SK-N-SH (cell line): ENCODE measurements at regions not wholly inside any gene's neighbourhood (a gene's known extent, or its start where the extent isn't known, plus 50 kb on each side); places are given as distances from the start of the nearest gene placed in this dataset.

Source experiments
- CTCF ChIA-PET: fragments of 300-600, 350-600 bp; formaldehyde crosslinking; extraction: SDS; loops from one replicate; lab custom pipeline; 2021; lab: Yijun Ruan, JAX
- POLR2A ChIA-PET: fragments of 350-600 bp; sonication (Branson Sonifier 250); formaldehyde crosslinking; extraction: SDS; loops from one replicate; lab custom pipeline; 2020; ENCODE audit warnings: antibody characterized with exemption, inconsistent platforms; lab: Yijun Ruan, JAX
- DNase-seq: peaks from one replicate; pipeline ENCODE4 v3.0.0; 2012
- H2AFZ ChIP-seq: fragments of 200-600 bp; sonication (generic); 2 replicates; pipeline ENCODE4 v1.8.1; 2016; ENCODE audit warnings: antibody characterized with exemption, mild to moderate bottlenecking, low read depth
- H3F3A ChIP-seq: fragments of 200-600 bp; sonication (generic); replicated peaks from 2 replicates; pipeline ENCODE3; 2016; ENCODE audit warnings: antibody characterized with exemption, mild to moderate bottlenecking; ENCODE audit not compliant: insufficient read depth
- H3K27ac ChIP-seq, 2 experiments: fragments of 200-500 bp in 1 of 2; fragments of 200-600 bp in 1 of 2; sonication (Bioruptor generic) in 1 of 2; sonication (generic), shearing (Covaris generic) in 1 of 2; 2 replicates each; pipeline versions ENCODE4 v1.5.1 to v1.6.1; 2014 to 2016; ENCODE audit warnings: low read depth in 2 of 2, inconsistent platforms in 1 of 2, low read length in 1 of 2, mild to moderate bottlenecking in 1 of 2, mixed read lengths in 1 of 2
- H3K27me3 ChIP-seq: fragments of 200-600 bp; sonication (generic), shearing (Covaris generic); 2 replicates; pipeline ENCODE4 v1.6.1; 2016; ENCODE audit warnings: mixed run types; ENCODE audit not compliant: insufficient read depth
- H3K36me3 ChIP-seq, 2 experiments: fragments of 200-500 bp in 1 of 2; fragments of 200-600 bp in 1 of 2; sonication (Bioruptor generic) in 1 of 2; sonication (generic) in 1 of 2; replicated peaks in 1 of 2; 2 replicates each; pipeline versions ENCODE3 to v1.5.1; 2014 to 2016; ENCODE audit warnings: low read length in 1 of 2, mild to moderate bottlenecking in 1 of 2; ENCODE audit not compliant: insufficient read depth in 2 of 2, control insufficient read depth in 1 of 2
- H3K4me1 ChIP-seq, 2 experiments: fragments of 200-500 bp in 1 of 2; fragments of 200-600 bp in 1 of 2; sonication (Bioruptor generic) in 1 of 2; sonication (generic), shearing (Covaris generic) in 1 of 2; 2 replicates each; pipeline versions ENCODE4 v1.5.1 to v1.6.1; 2014 to 2016; ENCODE audit warnings: low read depth in 1 of 2, low read length in 1 of 2, mixed run types in 1 of 2; ENCODE audit not compliant: insufficient read depth in 2 of 2, control insufficient read depth in 1 of 2
- H3K4me2 ChIP-seq: fragments of 200-600 bp; sonication (generic), shearing (Covaris generic); 2 replicates; pipeline ENCODE4 v1.6.1; 2017; ENCODE audit warnings: mixed run types
- H3K4me3 ChIP-seq, 2 experiments: fragments of 200-500 bp in 1 of 2; fragments of 200-600 bp in 1 of 2; sonication (Bioruptor generic) in 1 of 2; sonication (generic), shearing (Covaris generic) in 1 of 2; 2 replicates each; pipeline versions ENCODE4 v1.5.1 to v1.8.1; 2014 to 2016; ENCODE audit warnings: low read depth in 2 of 2, inconsistent platforms in 1 of 2, low read length in 1 of 2, mild to moderate bottlenecking in 1 of 2, mixed read lengths in 1 of 2, moderate library complexity in 1 of 2
- H3K79me2 ChIP-seq: fragments of 200-600 bp; sonication (generic); 2 replicates; pipeline ENCODE4 v1.8.1; 2017; ENCODE audit warnings: mild to moderate bottlenecking; ENCODE audit not compliant: insufficient read depth
- H3K9ac ChIP-seq: fragments of 200-600 bp; sonication (generic); 2 replicates; pipeline ENCODE4 v1.6.1; 2017; ENCODE audit warnings: mixed run types
- H3K9me2 ChIP-seq: fragments of 200-600 bp; sonication (generic); 2 replicates; pipeline ENCODE4 v1.6.1; 2017; ENCODE audit warnings: mixed run types
- H3K9me3 ChIP-seq: fragments of 200-600 bp; sonication (generic); 2 replicates; pipeline ENCODE4 v1.6.1; 2017; ENCODE audit warnings: mixed run types, mild to moderate bottlenecking, moderate library complexity
- H4K20me1 ChIP-seq: fragments of 200-600 bp; sonication (generic); 2 replicates; pipeline ENCODE4 v1.6.1; 2017; ENCODE audit warnings: mild to moderate bottlenecking, mixed run types; ENCODE audit not compliant: insufficient read depth
- CHD2 ChIP-seq: fragments of 150-350 bp; IDR thresholded peaks from 2 replicates; pipeline ENCODE4 v1.6.1; 2018; ENCODE audit warnings: low read length; ENCODE audit not compliant: partially characterized antibody
- CTCF ChIP-seq: fragments of 200-600 bp; sonication (generic); IDR thresholded peaks from 2 replicates; pipeline ENCODE4 v1.6.1; 2017; ENCODE audit warnings: antibody characterized with exemption, mild to moderate bottlenecking, moderate library complexity
- ELF1 ChIP-seq: IDR thresholded peaks from 2 replicates; pipeline ENCODE4 v1.4.0; 2012
- EP300 ChIP-seq, 2 experiments: IDR thresholded peaks; 2 replicates each; pipeline versions ENCODE4 v1.4.0 to v1.6.1; 2012; ENCODE audit warnings: borderline replicate concordance in 1 of 2, low read depth in 1 of 2, low read length in 1 of 2
- EZH2phosphoT487 ChIP-seq: fragments of 200-600 bp; sonication (generic); IDR thresholded peaks from 2 replicates; pipeline ENCODE4 v1.6.1; 2017; ENCODE audit warnings: low read depth, mixed run types, mild to moderate bottlenecking, antibody characterized with exemption, moderate library complexity, borderline replicate concordance
- FOSL2 ChIP-seq: IDR thresholded peaks from 2 replicates; pipeline ENCODE4 v1.4.0; 2012; ENCODE audit warnings: low read depth, mild to moderate bottlenecking, moderate library complexity, borderline replicate concordance
- FOXJ3 ChIP-seq: sonication (generic); formaldehyde crosslinking; IDR thresholded peaks from 2 replicates; pipeline ENCODE4 v1.5.1; 2020; ENCODE audit warnings: mild to moderate bottlenecking, missing genetic modification reagents
- GABPA ChIP-seq: IDR thresholded peaks from 2 replicates; pipeline ENCODE4 v1.4.0; 2012; ENCODE audit warnings: low read depth, mild to moderate bottlenecking
- GATA2 ChIP-seq: sonication (generic); formaldehyde crosslinking; IDR thresholded peaks from 2 replicates; pipeline ENCODE4 v1.5.0; 2020; ENCODE audit warnings: mild to moderate bottlenecking, missing genetic modification reagents
- MEF2A ChIP-seq: IDR thresholded peaks from 2 replicates; pipeline ENCODE4 v1.4.0; 2012; ENCODE audit warnings: low read depth, borderline replicate concordance
- NRF1 ChIP-seq: IDR thresholded peaks from 2 replicates; pipeline ENCODE4 v1.6.1; 2012; ENCODE audit warnings: low read depth, mild to moderate bottlenecking, low read length
- POLR2AphosphoS5 ChIP-seq: IDR thresholded peaks from 2 replicates; pipeline ENCODE4 v1.6.1; 2012; ENCODE audit warnings: low read depth, low read length
- RAD21 ChIP-seq: IDR thresholded peaks from 2 replicates; pipeline ENCODE4 v1.6.1; 2012; ENCODE audit warnings: mild to moderate bottlenecking, low read length
- RCOR1 ChIP-seq: fragments of 150-350 bp; IDR thresholded peaks from 2 replicates; pipeline ENCODE4 v1.6.1; 2017; ENCODE audit warnings: antibody characterized with exemption, low read length
- REST ChIP-seq: IDR thresholded peaks from 2 replicates; pipeline ENCODE4 v1.6.1; 2012; ENCODE audit warnings: mild to moderate bottlenecking, low read depth, low read length, moderate library complexity
- SIN3A ChIP-seq: IDR thresholded peaks from 2 replicates; pipeline ENCODE4 v1.6.1; 2012; ENCODE audit warnings: low read depth, mild to moderate bottlenecking, low read length, moderate library complexity, borderline replicate concordance
- TAF1 ChIP-seq: IDR thresholded peaks from 2 replicates; pipeline ENCODE4 v1.6.1; 2012; ENCODE audit warnings: low read depth, mild to moderate bottlenecking, low read length, moderate library complexity, borderline replicate concordance
- TEAD4 ChIP-seq: IDR thresholded peaks from 2 replicates; pipeline ENCODE4 v1.4.0; 2012; ENCODE audit warnings: mild to moderate bottlenecking, borderline replicate concordance; ENCODE audit not compliant: insufficient read depth
- USF1 ChIP-seq: IDR thresholded peaks from 2 replicates; pipeline ENCODE4 v1.4.0; 2012; ENCODE audit warnings: low read depth, borderline replicate concordance
- WGBS: methylation state at CpG from one replicate; pipeline ENCODE4 v1.1.6; 2017; ENCODE audit warnings: low lambda C conversion rate; 5-methylcytosine and 5-hydroxymethylcytosine counted together

GRCh38 chr1:4984841-4985240 is 330.4 kb downstream of the AJAP1 start:
- CTCF ChIA-PET = interaction anchor here (2.1 kb wide), 1 partner anchor 9 kb away, joined by 4 read pairs; no protein-coding TSS in a partner anchor
- Histone ChIP-seq H3K4me2 (no peak overlapping the region), H3K79me2 (no peaks in the 10 kb centered on the region), H3K4me3 (no peak overlapping the region), H2AFZ (no peak overlapping the region), H4K20me1 (no peaks in the 10 kb centered on the region), H3K9ac (no peak overlapping the region), H3K9me3 (no peaks in the 10 kb centered on the region), H3K36me3 (no peaks in the 10 kb centered on the region), H3K27ac (no peak overlapping the region), H3K27me3 (no peaks in the 10 kb centered on the region), H3K9me2 (no peaks in the 10 kb centered on the region), H3K4me1 (no peaks in the 10 kb centered on the region; a peak in 1 of 4 replicates), H3F3A (no peaks in the 10 kb centered on the region)
- WGBS = 44% methylated on average over 12 of the region's 18 CpGs
- DNase-seq = no peak
- no peak for TF ChIP-seq FOXJ3 (CRISPR knock-in tag)
- TF ChIP-seq ELF1 = no peak
- TF ChIP-seq REST = no peak
- no peak for TF ChIP-seq RCOR1
- no peak for TF ChIP-seq EZH2phosphoT487
- no peak for TF ChIP-seq EP300 (IDR thresholded peaks at IDR 0.05; ENCODE audit: borderline replicate concordance in 1 of 2, low read depth in 1 of 2, low read length in 1 of 2)
- no peak for TF ChIP-seq FOSL2
- TF ChIP-seq GATA2 (CRISPR knock-in tag) = no peak
- no peak for TF ChIP-seq USF1
- TF ChIP-seq SIN3A = no peak
- TF ChIP-seq TAF1 = no peak
- TF ChIP-seq GABPA = no peak
- TF ChIP-seq RAD21 = no peak
- no peak for TF ChIP-seq TEAD4
- no peak for TF ChIP-seq POLR2AphosphoS5
- no peak for TF ChIP-seq CHD2
- TF ChIP-seq MEF2A = no peak
- no peak for TF ChIP-seq NRF1
- TF ChIP-seq CTCF = no peak
- POLR2A ChIA-PET = no interaction called here
